ENCODE measurements at regions not wholly inside any gene's neighbourhood (a gene's known extent, or its start where the extent isn't known, plus 50 kb on each side); places are given as distances from the start of the nearest gene placed in this dataset.
"Not testable (repeated sequence)": the region's sequence is repeated elsewhere in the genome, so short reads cannot be mapped to it uniquely, and the experiment has no call there.

DNA sequence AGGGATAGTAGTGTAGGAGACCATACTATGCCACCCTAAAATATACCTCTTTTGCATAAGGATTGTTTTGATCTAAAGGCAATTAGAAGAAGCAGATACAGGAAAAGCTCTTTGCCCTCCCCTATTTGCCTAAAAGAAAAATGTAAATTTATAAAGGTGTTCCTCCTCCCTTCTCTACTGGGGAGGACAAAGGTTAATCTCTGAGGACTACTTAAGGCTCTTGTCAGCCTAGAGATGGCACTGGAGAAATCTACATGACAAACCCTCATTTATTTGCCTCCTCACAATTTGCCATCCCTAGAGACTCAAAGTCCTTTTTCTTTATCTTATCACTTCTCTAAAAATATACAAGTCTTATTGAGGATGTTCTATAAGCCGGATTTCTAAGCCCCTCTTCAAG, 1021.8 kb downstream of the STPG2 start:
- no peak for DNase-seq

DNA sequence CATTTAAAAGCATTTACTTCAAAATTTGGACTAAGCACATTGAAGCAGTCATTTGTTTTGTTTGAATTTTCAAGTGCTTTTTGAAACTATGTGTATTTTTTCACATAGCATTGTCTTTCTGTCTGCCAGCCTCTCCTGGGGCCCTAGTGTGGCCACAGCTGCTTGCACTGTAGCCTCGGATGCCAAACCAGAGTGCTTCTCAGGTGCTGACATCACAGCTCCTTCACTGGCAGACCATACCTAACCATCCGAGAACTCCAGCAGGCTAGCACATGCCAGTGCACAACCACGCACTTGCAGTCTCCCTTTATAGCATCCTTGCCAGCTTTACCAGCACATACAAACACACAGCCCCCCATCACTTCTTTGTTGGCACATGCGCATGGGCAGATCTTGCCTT, 1019.7 kb downstream of the STPG2 start:
- no peak for DNase-seq

DNA sequence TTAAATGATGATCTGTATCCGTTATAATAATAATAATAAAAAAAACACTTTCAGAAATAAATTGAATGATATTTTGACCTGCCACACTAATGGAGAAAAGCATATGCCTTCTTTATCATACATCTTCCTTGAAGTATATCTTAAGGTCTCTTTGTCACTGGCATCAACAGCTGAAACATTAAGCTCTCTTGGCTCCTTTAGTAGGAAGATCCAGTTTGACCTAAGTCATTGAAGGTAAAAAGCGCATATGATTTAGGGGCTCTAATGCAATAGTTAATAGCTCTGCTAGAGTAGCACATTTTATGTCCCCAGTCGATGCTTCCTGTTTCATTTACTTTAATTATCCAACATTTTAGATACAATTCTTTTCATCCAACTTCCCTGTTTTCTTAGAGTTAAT, 1010.8 kb downstream of the STPG2 start:
- DNase-seq, result no peak

DNA sequence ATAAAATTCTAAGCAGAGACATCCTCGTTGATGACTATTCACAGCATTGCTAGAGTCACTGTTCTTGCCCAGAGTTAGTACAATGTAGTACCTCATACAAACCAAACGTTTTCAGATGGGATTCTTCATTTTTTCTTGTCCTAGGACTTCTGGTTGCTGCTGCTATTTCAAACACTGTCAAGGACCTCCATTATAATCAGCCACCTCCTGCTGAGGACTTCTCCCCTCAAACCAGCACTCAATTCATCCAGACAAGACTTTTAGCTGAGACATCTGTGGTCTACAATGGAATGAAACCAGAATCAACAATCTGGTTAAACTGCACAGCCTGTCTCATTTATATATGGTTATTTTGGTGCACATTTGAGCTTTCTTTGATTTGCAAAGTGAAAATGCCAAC, 1008.8 kb downstream of the STPG2 start:
- no peak for DNase-seq

DNA sequence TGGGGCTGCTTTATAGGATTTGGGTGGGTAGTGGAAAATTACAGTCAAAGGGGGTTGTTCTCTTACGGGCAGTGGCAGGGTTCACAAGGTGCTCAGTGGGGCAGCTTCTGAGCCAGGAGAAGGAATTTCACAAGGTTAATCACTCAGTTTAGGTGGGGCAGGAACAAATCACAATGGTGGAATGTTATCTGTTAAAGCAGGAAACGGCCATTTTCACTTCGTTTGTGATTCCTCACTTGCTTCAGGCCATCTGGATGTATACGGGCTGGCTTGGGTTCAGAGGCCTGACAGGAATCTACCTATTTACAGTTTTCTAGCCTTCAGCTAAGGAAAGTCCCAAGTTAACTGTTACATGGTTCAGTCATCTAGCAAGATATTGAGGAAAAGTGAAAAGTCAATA, 1003.5 kb downstream of the STPG2 start:
- DNase-seq, result no peak

DNA sequence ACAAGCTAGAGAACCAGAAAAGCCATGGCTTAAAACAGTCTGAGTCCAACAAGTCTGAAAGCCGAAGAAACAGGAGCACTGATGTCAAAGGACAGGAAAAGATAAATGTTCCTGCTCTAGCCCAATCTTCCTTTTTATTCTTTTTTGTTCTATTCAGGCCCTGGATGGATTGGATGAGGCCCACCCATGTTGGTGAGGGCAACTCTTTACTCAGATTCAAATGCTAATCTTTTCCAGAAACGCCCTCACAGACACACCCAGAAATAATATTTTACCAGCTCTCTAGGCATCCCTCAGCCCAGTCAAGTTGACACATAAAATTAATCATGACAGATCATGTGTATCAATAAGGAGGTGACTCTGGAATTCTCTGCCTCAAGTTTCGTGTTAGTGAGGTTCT, 1002.7 kb downstream of the STPG2 start:
- no peak for DNase-seq

DNA sequence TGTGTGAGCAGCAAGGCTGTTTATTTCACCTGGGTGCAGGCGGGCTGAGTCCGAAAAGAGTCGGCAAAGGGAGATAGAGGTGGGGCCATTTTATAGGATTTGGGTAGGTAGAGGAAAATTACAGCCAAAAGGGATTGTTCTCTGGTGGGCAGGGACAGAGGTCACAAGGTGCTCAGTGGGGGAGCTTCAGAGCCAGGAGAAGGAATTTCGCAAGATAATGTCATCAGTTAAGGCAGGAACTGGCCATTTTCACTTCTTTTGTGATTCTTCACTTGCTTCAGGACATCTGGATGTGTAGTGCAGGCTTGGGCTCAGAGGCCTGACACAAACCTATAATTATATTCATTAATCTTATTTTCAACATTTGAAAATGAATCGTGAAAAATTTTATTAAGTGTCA, 1001.9 kb downstream of the STPG2 start:
- DNase-seq, result not testable (repeated sequence)

DNA sequence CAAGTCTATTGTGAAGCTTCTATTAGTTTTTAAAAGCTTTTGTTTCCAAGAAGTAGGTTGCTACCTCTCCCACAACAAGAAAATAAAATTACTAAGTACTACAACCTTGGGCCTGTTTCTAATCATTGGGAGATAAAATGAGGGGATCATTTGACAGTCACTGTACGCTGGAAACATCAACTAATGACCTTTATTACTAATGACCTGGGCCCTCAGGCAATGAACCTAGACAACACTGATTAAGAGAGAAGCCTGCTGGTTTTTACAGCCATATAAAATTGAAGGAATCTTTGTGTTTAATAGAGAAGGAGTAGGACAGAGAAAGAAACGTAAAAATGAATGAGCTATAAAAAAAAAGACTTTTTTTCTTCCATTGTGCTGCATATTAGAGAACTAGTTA, 1000.9 kb downstream of the STPG2 start:
- DNase-seq, result no peak

DNA sequence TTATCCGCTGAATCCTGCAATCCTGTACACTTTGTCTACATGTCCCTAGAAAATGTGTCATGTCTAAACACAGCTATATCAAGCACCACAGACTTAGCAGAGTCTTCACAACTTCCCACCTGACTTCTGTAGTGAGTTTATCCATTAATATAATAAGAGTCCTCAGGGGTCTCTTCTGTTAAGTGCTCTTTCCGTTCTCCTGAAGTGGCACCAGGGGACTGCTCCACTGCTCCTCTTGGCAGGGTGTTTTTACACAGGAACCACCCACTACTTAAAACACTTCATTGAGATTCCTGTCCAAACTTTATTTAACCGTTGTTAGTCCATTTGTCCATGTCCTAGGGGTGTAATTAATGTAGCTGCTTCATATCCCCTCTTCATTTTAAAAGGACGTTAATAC, 1000.4 kb downstream of the STPG2 start:
- no peak for DNase-seq

DNA sequence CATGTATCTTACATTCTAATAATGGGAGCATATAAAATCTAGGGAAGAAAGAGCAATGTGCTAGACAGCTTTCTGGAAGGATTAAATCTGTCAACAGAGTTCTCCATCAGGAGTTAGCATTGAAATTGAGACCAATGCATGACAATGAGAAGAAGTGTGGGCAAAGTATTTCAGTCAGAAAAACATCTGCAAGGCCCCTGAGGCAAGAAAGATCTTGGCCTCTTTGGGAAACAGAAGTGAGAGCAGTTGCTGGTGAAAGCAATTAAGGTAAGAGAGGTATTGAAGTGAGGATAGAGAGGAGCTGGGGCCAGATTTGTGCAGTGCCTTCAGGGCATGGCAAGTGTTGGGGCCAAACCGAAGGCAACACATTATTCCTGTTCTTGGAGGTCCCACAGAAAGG, 999.1 kb downstream of the STPG2 start:
- no peak for DNase-seq

DNA sequence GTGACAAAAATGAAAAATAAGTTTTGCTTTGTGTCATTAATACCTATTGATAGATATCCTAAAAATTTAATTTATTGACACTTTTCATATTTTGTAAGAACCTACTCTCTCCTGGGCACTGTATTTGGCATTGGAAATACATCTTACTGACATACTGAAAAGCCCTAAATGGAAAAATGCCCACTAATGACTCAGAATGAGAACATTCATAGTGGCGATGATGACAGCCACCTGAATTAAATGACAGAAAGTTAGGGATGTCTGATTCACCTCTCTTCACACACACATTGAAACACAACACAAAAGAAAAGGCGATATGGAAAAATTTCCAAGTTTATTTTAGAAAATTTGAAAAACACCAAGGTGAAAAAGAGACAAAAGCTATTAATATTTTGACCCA, 992.3 kb downstream of the STPG2 start:
- DNase-seq, result no peak

DNA sequence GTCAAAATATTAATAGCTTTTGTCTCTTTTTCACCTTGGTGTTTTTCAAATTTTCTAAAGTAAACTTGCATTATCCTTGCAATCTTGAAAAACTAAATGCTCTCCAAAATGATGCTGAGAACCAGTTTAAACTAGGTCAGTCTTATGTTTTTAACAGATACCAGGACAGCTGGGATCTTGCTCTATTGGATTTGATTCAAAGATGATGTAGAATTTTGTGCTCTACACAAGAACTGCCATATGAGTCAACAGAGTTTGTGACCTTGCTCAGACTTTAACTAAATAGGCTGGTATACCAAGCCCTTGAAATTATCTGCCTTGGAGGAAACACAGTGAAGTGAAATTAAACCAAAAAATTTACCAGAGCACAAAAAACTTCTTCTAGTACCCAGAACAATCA, 991.1 kb downstream of the STPG2 start:
- no peak for DNase-seq

DNA sequence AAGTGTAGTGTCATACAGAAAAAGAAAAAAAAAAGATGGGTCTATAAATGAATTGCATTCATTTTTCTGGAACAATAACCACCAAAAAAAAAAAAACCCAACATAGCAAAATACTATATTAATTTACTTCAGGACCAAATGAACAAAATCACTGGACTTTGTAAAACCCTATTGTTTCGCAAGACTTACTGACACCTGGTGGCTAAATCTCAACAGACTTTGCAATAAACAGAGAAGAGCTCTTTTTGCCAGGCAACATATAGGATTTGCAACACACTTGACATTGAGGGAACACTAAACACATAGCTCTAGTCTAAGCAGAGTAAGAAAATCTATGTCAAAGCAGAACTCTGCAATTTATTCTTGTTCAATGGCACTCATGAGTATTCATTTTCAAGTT, 990.2 kb downstream of the STPG2 start:
- peak; percentile 10 for DNase-seq

DNA sequence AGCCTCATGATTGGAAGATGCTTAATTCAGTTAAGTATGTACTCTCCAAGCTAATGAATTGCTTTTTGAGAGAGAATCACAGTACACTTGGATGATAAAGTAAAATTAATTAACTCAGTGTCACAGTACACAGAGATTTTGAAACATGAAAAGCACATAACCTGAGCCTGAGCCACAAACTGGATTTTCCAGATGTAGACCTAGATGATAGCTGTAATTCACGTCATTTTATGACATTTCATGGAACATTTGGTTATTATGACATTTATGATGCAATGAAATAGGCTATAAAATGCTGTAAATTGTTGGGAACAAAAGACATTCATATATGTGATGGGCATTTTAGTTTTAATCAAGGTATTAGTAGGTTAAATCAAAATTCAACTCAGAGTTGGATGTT, 983.7 kb downstream of the STPG2 start:
- DNase-seq, result no peak

DNA sequence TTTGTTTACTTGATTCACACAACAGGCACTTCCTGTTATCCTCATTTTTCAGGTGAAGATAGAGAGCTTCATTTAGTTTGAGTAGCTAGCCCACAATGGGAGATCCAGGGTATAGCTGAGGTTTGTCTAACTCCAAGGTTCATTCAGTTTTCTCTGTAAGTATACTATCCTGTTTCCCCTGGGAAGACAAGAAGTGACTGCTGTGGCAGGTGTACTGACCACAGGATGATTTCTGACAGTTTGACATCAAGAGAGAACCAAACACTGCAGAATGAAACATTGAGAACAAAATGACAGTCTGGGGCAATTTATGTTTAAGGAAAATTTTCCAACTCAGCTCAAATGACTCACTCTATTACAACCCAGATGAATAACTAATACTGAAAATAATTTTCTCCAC, 958.0 kb downstream of the STPG2 start:
- DNase-seq, result no peak

DNA sequence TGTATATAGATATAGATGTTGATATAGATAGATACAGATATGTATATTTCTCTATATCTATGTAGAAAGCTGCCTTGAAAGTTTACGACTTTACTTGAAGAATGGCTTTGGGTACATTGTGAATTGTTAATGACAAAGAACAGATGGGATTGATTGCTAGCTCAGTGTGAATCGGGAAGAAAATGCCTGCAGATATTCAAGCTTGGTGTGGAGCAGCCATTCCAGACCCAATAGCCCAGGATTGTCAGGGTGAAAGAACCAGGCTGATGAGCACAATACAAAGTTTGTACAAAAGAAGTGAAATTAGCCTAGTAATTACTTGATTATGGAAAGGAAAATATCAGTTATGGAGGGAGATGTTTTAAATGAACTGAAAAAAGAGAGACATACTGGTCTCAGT, 946.2 kb downstream of the STPG2 start:
- DNase-seq, result no peak

DNA sequence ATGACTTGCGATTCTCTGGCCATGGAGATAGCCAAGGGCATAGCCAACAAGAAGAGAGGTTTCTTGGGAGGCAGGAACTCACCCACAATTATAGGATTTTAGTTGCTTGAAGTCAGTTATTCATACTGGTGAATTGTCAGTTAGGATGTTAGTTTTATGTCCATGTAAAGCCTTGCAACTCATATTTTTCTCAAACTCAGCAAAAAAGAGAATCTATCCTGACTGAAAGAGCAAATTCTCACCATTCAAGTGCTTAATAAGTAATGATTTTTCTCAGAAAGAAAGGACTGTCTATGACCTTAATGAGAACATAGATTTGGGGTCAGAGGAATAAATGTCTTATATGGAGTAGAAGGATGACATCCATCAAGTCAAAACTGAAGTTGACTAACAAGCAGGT, 934.5 kb downstream of the STPG2 start:
- DNase-seq, result no peak

DNA sequence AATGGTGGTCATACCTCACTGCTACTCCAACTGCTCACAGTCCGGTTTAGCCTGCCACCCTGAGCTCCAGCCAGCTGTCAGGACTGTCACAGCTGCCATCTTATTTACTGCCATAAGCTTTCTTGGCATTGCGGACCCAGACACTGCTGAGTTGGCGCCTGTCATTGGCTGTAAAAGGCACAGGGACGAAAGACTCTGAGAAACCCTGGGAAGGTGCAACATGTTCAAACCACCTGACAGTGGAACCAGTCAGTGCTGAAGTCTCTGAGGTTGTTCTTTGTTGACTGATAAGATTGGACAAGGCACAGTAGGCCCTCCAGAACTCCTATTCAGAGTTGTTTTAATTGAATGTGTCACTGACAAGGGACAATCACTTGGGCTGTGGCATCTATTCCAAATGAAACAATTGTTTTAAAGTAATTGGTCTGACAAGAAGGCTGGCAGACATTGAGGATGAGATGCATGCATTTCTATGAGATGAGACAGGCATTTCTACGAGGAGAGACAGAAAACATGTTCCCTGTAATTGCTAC, 927.8 kb downstream of the STPG2 start:
- DNase-seq, result no peak

DNA sequence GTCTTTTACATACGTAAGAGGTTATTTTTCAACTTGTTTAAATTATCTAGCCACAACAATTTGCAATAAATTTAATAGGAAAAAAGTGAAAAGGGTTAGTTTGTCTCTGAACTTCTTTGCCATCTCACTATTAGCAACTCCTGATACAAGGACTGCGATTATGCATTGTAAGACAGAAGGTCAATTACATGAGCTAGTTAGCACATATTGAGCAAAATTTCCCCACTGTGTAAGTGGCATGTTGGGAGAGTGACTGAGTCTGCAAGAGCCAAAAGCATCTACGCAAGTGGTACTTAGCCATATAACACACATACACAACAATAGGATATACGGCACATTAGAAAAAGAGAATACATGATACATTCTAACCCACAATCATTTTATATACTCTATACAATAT, 927.2 kb downstream of the STPG2 start:
- no peak for DNase-seq

DNA sequence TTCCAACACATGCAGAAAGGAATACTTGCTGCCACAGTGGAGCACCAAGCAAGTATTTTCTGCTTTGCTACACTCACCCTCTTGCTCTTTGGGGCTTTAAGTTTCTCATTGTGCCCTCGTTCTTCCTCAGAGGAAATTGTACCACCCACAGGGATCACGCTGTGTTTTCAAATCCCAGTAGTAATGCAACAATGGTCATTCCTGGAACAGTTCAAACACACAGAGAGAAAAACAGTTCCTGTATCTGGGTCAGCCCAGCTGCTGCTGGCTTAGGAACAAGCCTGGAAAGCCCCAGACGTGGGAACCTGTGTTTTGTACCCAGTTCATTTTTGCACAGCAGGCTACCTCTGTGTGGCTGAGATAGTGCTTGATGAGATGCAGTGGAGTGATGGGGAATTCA, 907.8 kb downstream of the STPG2 start:
- DNase-seq, result peak; percentile 34

DNA sequence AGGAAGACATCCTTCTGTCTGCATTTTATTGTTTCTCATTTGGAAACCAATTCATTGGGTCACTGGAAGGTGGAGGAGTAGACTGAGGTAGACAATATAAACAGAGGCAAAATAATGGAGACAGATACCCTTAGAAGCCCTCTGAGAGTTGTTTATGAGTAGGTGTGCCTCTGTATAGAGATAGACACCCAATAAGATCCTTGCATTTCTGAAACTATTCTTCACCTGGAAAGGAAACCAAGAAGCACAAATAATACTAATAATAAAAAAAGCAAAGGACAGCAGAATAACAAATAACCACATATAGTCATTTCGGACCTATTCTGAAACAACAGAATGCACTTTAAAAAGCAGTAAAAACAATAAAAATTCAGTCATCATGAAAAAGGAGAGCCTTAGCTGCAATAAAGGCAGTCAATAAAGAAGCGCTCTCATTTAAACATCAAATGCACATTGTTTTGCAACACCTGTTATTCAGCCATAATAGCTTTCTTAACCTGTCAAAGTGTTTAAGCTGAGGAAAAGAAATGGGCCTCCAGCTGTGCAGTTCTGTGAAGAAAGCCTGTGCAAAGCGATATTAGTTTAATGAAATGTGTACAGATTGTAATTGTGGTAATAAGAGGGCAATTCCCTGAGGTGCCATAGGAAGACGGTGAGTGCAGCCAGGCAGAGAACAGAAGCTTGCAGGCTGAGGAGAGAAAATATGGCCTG, 904.2 kb downstream of the STPG2 start:
- no peak for DNase-seq

DNA sequence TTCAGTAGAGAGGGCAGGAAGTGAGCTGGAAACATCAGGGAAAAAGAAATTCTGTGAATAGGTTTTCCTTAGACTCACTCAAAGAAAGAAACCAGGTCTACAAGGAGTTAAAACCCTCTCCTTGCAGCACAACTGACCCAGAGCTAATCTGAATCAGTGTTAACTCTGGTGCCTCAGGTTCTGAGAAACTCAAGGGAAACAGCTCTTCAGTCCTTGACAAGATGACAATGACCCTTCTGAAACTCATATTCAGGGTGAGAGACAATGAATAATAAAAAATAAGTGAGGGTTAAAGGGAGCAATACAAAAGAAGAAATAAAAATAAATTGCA, 903.6 kb downstream of the STPG2 start:
- DNase-seq, result no peak

DNA sequence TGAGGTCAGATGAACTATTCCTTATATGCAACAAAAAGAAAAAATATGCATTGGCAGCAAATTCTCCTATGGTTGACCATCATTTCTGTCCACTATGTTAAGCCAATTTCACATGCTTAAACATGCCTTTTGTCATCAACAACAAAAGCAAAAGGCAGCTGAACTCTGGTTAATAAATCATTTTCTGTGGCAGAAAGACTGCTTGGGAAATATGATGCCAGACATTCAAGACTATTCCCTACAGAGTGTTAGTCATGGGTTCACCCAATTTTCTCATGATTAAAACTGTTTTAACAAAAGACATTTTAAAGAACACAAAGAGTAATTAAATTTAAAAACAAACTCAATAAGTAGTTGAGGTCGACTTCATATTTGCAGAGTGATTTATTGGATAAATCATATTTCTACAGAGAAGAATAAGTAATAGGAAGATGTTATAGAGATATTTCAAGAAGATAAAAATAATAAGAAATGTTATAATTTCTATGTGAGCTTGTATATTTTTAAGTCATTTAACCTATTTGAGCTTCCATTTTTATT, 890.6 kb downstream of the STPG2 start:
- no peak for DNase-seq

DNA sequence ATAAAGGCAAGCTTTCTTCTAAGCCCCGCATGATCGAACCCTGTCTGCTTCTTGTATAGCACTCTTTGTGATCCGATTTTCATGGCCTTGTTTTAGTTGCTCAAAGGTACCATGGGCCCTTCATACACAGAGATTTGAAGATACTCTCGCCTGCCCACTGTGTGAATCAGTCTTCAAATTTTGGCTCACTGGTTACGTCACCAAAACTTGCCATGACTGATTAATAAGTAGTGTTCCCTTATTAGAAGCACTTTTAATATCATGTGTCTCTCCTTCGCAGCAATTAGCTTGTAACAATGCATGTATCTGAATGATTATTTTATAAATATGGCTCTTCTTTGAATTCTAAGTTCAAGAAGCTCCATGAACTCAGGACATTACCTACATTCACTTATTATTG, 880.5 kb downstream of the STPG2 start:
- no peak for DNase-seq

DNA sequence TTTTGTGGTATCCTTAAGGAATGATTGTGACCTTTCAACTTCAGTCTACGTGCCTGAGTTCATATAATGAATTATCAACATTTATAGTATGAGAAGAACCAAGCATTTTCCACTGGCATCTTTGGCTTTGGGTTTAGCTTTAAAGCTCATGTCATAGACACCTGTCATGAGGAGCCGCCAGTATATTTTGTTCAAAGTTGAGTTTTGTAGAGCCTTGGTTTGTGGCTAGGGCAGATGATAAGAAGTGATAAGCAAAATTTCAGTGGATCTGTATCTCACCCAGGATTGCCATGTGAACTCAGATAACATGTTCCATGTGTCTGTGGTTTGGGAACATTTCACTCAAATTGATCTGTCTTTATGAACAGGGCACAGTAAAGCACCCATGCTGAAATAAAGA, 873.2 kb downstream of the STPG2 start:
- DNase-seq, result no peak

Data from midbrain (tissue), 1 donor.